GM21717 (cell line): ENCODE measurements at regions not wholly inside any gene's neighbourhood (a gene's known extent, or its start where the extent isn't known, plus 50 kb on each side); places are given as distances from the start of the nearest gene placed in this dataset.
"Not testable (repeated sequence)": the region's sequence is repeated elsewhere in the genome, so short reads cannot be mapped to it uniquely, and the experiment has no call there.

Source experiments
- ATAC-seq: cut with Tn5 transposase; IDR thresholded peaks from one replicate; pipeline ENCODE4 v1.9.1; 2021; ENCODE audit warnings: mild to moderate bottlenecking, moderate library complexity; ENCODE audit not compliant: unreplicated experiment

DNA sequence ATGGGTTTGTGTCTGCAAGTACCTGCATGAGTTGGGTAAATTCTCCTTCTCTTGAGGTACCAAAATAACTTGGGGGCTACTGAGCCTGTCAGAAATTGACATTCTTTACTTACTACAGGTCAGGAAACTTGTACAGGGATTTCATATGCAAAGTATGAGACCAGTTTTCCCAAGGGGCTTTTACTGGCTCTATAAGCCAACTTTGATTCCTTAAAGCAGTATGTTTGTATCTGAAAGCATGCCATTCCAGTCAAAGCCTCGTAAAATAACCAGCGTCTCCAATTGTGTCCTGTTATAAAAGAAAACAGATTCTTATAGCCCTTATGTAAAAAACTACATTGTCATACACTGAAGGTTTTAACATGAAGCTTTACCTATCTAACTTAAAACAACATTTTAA lies 90.2 kb downstream of the ZNF467 start:
- no peak for ATAC-seq

- ATAC-seq, result no peak
These were observed 91.3 kb downstream of the ZNF467 start for GRCh38 chr7:149682038-149682437.

DNA sequence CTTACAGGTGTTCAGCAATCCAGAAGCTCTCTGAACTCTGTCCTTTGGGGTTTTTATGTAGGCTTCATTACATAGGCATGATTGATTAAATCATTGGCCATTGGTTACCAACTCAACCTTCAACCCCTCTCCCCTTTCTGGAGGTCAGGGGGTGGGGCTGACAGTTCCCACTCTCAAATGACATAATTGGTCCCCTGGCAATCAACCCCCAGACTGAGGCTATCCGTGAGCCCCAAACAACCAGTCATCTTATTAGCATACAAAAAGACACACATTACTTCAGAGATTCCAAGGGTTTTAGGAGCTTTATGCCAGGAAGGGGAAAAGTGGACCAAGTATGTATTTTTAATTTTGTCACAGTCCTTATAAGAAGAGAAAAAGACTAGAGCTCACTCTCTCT lies 92.1 kb downstream of the ZNF467 start:
- no peak for ATAC-seq

- no peak for ATAC-seq
These were observed 92.9 kb downstream of the ZNF467 start for GRCh38 chr7:149680331-149681025.

GRCh38 chr7:149674728-149675385 lies 98.5 kb downstream of the ZNF467 start:
- ATAC-seq, result not testable (repeated sequence)

- no peak for ATAC-seq
These were observed 100.4 kb downstream of the ZNF467 start for GRCh38 chr7:149673006-149673405.

GRCh38 chr7:149670288-149670687 lies 103.1 kb downstream of the ZNF467 start:
- no peak for ATAC-seq

- ATAC-seq, result no peak
These were observed 104.1 kb downstream of the ZNF467 start for GRCh38 chr7:149669121-149669818.

DNA sequence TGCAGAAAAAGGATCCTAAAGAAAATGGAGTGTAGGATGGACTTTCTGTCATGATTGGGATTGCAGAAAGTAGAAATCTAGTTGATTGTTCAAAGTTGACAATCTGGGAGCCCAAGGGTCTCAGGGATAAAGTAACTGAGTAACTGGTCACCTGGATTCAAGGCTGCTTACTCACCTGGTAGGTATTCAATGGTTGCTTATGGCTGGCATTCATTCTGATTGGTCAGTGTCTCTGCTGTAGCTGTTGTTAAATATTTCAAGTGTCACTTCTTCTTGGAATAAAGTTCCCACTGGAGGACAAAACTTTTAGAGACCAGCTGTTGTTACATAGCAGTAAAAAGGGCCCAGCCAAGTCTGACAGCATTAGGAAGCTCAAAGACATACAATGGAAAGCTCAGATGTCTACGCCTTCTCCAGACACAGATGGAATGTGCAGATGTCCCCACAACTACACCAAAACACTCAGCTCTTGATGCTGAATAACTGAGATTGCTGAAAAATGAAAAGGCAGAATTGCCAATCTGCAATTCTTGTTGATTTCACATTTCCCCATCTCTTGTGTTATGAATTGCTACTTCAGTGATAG lies 106.9 kb downstream of the ZNF467 start:
- no peak for ATAC-seq

- ATAC-seq, result not testable (repeated sequence)
These were observed 107.8 kb downstream of the ZNF467 start for GRCh38 chr7:149665618-149666017.

DNA sequence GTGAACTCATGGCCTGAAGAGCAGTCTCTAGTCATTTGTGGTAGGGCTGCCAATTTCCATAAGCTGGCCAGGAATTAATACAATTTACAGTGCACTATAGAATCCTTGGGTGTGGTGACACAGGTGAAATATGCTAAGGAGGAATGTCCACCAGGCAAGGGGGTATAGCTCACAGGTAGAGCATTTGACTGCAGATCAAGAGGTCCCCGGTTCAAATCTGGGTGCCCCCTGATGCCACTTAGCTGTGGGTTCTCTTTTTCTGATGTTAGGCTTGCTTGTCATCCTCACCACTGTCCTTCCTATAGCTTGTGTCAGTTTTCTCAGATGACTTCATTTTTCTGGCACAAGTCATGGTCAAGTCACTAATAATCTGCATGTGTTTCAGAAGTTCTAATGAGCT lies 108.7 kb downstream of the ZNF467 start:
- ATAC-seq, result no peak

GRCh38 chr7:149664176-149664575 lies 109.2 kb downstream of the ZNF467 start:
- no peak for ATAC-seq

- ATAC-seq, result peak; percentile 90
These were observed 110.7 kb downstream of the ZNF467 start for GRCh38 chr7:149662591-149663095.

GRCh38 chr7:149655784-149656183 lies 117.6 kb downstream of the ZNF467 start:
- ATAC-seq, result no peak

DNA sequence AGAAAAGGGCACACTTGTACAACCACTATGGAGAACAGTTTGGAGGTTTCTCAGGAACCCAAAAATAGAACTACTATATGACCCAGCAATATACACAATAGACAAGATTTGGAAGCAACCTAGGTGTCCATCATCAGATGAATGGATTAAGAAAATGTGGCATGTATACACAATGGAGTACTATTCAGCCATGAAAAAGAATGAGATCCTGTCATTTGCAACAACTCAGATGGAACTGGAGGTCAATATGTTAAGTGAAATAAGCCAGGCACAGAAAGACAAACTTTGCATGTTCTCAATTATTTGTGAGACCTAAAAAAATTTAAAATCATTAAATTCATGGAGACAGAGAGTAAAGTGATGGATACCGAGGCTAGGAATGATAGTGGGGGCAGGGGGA lies 118.8 kb downstream of the ZNF467 start:
- ATAC-seq, result no peak

- ATAC-seq, result not testable (repeated sequence)
These were observed 123.2 kb downstream of the ZNF467 start for GRCh38 chr7:149650190-149650589.

- no peak for ATAC-seq
These were observed 128.6 kb downstream of the ZNF467 start for GRCh38 chr7:149644754-149645153.

GRCh38 chr7:149642589-149642988 lies 130.8 kb downstream of the ZNF467 start:
- no peak for ATAC-seq

DNA sequence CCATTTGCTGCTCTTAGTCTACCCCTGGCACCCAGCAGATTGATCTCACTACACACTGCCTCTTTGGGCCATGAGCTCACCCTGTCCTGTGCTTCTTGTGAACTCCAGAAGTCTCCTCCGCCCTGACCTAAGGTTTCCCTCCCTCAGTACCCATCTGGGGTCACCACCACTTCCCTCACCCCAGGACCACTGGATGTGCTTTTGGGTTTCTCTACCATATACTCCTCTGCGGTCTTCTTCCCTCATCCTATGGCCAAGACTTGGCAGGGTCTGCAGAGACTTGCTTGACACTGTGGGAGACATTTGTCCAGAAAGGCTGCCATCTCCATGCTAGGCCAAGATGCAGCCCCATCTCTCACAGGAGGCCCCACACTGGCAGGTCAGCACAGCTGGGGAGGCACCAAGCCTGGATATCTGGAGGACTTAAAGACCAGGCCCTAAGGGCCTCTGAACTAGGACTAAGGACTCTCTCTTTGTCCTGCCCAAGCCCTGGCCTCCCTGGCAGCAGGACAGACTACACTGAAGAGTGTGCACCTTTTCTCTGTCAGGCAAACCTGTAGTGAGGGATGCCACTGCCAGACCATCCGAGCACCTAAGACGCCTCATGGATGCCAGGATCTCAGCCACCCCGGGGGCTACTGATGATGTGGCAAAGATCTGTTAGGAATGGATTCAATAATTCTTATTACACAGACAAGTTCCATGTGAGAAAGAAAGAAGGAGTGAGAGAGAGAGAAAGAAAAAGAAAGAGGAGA lies 134.6 kb downstream of the ZNF467 start:
- no peak for ATAC-seq

- ATAC-seq, result no peak
These were observed 135.3 kb downstream of the ZNF467 start for GRCh38 chr7:149637911-149638565.
